Testis (tissue), 2 donors: ENCODE measurements at regions not wholly inside any gene's neighbourhood (a gene's known extent, or its start where the extent isn't known, plus 50 kb on each side); places are given as distances from the start of the nearest gene placed in this dataset.
"Not testable (repeated sequence)": the region's sequence is repeated elsewhere in the genome, so short reads cannot be mapped to it uniquely, and the experiment has no call there.

Source experiments
- DNase-seq: peaks from one replicate; pipeline ENCODE4 v3.0.0-alpha.2; 2019
- H3K27ac ChIP-seq, 2 donors: fragments of 200-600 bp; sonication (generic); one replicate each; pipeline ENCODE4 v1.5.1; 2019
- H3K27me3 ChIP-seq: fragments of 200-600 bp; sonication (generic); one replicate; pipeline ENCODE4 v1.5.1; 2019
- H3K36me3 ChIP-seq: fragments of 200-600 bp; sonication (generic); one replicate; pipeline ENCODE4 v1.5.1; 2017; ENCODE audit warnings: low read depth; ENCODE audit errors: missing control alignments
- H3K4me1 ChIP-seq: fragments of 200-600 bp; sonication (generic); one replicate; pipeline ENCODE4 v1.5.1; 2019
- H3K4me3 ChIP-seq, 2 donors: fragments of 200-600 bp; sonication (generic); one replicate each; pipeline ENCODE4 v1.5.1; 2017 to 2019
- H3K9me3 ChIP-seq: fragments of 200-600 bp; sonication (generic); one replicate; pipeline ENCODE4 v1.5.1; 2017
- POLR2A ChIP-seq: fragments of 450-650 bp; IDR thresholded peaks from one replicate; pipeline ENCODE4 v1.6.1; 2017; ENCODE audit warnings: antibody characterized with exemption, mild to moderate bottlenecking, moderate library complexity
- WGBS, 2 donors: methylation state at CpG; one replicate each; pipeline ENCODE4 v1.1.5; 2018; 5-methylcytosine and 5-hydroxymethylcytosine counted together
- intact Hi-C: fragments of 100-400 bp; cut with DNase I; formaldehyde crosslinking; loops from one replicate; pipeline ENCODE4 v1.15.1; 2023; ENCODE audit warnings: low total_unique reads
- TF ChIP-seq, protein P1 (sequence below), 3 experiments: fragments of 450-650 bp in 2 of 3; fragments of 200-600 bp in 1 of 3; sonication (generic) in 1 of 3; IDR thresholded peaks; one replicate each; pipeline ENCODE4 v1.5.1; 2016 to 2019; ENCODE audit warnings: antibody characterized with exemption in 3 of 3, mild to moderate bottlenecking in 2 of 3, moderate library complexity in 1 of 3

DNA sequence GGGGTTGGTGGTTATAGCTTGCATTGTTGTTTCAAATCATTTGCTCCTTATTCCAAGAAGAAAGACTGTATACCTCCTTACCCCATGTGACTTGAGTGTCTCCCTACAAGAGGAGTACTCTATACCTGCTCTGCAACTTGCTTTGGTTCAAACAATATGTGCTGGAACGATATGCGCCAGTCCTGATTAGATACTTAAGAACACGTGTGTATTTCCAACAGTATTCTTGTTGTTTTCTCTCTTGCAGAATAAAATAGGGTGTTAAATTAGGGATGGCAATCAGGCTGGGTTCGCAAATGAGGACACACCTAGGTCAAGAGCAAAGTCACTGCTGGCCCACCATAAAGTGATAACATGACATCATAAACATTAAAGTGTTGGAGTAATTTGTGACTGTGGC lies 895.0 kb upstream of the SLITRK1 start:
- 57 to 80% methylated on average over 4 of the region's 4 CpGs for WGBS, 2 donors
- Histone ChIP-seq H3K9me3 (no peaks in the 10 kb centered on the region), H3K36me3 (no peaks in the 10 kb centered on the region), H3K4me3 (no peak overlapping the region), H3K27ac (no peak overlapping the region), H3K27me3 (no peaks in the 10 kb centered on the region), H3K4me1 (no peaks in the 10 kb centered on the region)
- intact Hi-C loops: no loop called here
- TF ChIP-seq, protein P1, sequence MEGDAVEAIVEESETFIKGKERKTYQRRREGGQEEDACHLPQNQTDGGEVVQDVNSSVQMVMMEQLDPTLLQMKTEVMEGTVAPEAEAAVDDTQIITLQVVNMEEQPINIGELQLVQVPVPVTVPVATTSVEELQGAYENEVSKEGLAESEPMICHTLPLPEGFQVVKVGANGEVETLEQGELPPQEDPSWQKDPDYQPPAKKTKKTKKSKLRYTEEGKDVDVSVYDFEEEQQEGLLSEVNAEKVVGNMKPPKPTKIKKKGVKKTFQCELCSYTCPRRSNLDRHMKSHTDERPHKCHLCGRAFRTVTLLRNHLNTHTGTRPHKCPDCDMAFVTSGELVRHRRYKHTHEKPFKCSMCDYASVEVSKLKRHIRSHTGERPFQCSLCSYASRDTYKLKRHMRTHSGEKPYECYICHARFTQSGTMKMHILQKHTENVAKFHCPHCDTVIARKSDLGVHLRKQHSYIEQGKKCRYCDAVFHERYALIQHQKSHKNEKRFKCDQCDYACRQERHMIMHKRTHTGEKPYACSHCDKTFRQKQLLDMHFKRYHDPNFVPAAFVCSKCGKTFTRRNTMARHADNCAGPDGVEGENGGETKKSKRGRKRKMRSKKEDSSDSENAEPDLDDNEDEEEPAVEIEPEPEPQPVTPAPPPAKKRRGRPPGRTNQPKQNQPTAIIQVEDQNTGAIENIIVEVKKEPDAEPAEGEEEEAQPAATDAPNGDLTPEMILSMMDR (IDR thresholded peaks at IDR 0.05): no peak
- no peak for TF ChIP-seq POLR2A
- no peak for DNase-seq

DNA sequence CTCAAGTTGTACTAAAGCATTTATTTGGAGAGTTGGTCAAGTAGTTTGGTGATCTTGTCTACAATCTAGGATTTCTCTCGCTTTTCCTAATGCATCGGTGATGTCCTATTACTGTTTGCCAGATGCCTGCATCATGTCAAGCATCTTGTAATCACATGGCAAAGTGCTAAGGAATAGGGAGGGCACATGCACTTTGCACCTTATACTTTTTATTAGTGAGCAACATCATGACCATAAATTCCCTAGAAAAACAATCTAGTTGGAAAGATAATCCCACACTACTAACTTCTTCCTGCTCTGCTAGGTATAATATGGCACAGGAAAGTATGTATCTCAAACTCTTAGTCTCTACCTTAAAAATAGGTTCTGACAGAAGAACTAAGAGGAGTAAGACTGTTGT lies 894.3 kb upstream of the SLITRK1 start:
- H3K27ac ChIP-seq: no peak overlapping the region
- no peak overlapping the region for H3K4me3 ChIP-seq
- no peaks in the 10 kb centered on the region for H3K9me3 ChIP-seq
- intact Hi-C loops: no loop called here
- H3K4me1 ChIP-seq: no peaks in the 10 kb centered on the region
- no peaks in the 10 kb centered on the region for H3K27me3 ChIP-seq
- WGBS, 2 donors: 88 to 95% methylated on average over 2 of the region's 2 CpGs
- no peak for DNase-seq
- no peak for TF ChIP-seq POLR2A
- TF ChIP-seq, protein P1 (IDR thresholded peaks at IDR 0.05): no peak
- H3K36me3 ChIP-seq: no peaks in the 10 kb centered on the region

DNA sequence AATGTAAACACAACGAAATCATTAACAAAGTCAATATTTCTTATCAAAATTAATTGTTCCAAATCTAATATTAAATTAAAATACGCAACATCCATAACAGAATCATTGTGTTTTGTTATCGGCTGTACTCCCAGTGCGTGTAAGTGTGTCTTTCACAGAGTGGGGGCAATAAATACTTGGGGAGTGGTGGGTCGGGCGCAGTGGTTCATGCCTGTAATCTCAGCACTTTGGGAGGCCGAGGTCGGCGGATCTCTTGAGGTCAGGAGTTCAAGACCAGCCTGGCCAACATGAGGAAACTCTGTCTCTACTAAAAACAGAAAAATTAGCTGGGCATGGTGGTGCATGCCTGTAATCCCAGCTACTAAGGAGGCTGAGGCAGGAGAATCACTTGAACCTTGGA lies 893.6 kb upstream of the SLITRK1 start:
- H3K27ac ChIP-seq, H3K9me3 ChIP-seq, H3K4me3 ChIP-seq, H3K4me1 ChIP-seq, H3K27me3 ChIP-seq, intact Hi-C loops, H3K36me3 ChIP-seq, DNase-seq: not testable (repeated sequence)
- 73 to 74% methylated on average over 9 of the region's 9 CpGs for WGBS, 2 donors

DNA sequence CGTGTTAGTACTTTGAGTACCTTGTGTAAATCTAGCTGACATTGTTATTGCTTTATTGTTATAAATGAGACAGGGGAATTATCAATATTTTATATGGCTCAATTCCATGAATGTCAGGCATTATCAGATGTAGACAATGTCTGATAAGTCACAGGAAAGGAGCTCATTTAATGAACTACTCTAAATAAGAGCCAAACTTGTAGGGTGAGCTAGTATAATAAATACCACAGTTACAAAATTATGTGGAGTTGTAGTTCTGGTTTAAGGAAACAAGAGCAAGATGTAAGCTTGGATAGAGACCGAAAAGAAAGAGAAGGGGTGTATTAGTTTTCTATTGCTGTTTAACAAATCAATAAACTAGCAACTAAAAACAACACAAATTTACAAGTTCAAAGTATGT lies 891.8 kb upstream of the SLITRK1 start:
- no peaks in the 10 kb centered on the region for H3K36me3 ChIP-seq
- H3K4me3 ChIP-seq: no peak overlapping the region
- DNase-seq: no peak
- intact Hi-C loops: no loop called here
- no peaks in the 10 kb centered on the region for H3K9me3 ChIP-seq
- H3K4me1 ChIP-seq: no peaks in the 10 kb centered on the region
- TF ChIP-seq, protein P1 (IDR thresholded peaks at IDR 0.05): no peak
- no peak for TF ChIP-seq POLR2A
- no peak overlapping the region for H3K27ac ChIP-seq
- H3K27me3 ChIP-seq: no peaks in the 10 kb centered on the region
- WGBS, 2 donors: 84 to 85% methylated on average over 2 of the region's 2 CpGs

DNA sequence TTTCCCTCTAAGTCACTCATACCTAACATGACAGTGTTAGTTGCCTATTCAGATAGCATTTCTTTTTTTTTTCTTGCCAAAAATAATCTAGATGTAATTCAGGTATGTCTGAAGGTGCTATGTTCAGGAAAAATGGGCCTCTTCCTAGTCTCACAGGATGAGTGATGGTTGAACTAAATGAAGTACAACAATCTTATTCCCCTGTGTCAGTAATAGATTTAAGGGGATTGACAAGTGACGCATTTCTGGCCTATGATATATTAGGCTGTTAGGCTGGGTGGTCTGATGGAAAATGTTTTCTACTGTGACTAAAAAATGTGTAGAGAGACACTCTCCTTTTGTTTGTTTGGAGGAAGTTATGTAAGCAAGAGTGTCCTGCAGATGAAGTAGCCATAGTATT lies 878.7 kb upstream of the SLITRK1 start:
- no peak for TF ChIP-seq POLR2A
- TF ChIP-seq, protein P1 (IDR thresholded peaks at IDR 0.05): no peak
- intact Hi-C loops: no loop called here
- no peak for DNase-seq

More for the DNA sequence above, 878.7 kb upstream of the SLITRK1 start:
- no peak overlapping the region for H3K4me3 ChIP-seq
- H3K36me3 ChIP-seq: no peaks in the 10 kb centered on the region
- H3K4me1 ChIP-seq: no peaks in the 10 kb centered on the region
- H3K9me3 ChIP-seq: no peaks in the 10 kb centered on the region
- 95 to 100% methylated on average over 1 of the region's 1 CpG for WGBS, 2 donors
- H3K27ac ChIP-seq: no peak overlapping the region
- no peaks in the 10 kb centered on the region for H3K27me3 ChIP-seq
